ENCODE measurements at regions not wholly inside any gene's neighbourhood (a gene's known extent, or its start where the extent isn't known, plus 50 kb on each side); places are given as distances from the start of the nearest gene placed in this dataset.

DNA sequence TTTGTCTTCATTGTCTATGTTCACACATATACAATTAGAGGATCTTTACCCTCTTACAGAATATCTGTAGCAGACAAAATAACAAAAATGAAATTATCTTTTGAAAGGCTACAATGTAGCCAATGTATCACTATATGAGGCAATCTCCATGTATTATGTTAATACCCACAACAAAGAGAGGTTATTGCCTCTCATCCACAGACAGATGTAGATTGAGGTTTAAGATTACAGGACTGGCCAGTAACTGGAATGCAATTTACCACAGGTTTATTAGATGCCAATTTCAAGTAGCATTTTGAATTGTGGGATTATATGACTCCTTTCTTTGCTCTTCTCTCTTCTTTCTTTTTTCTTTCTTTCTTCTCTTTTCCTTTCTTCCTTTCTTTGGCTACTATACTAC is 242.6 kb downstream of the ANKRD50 start:
- TF ChIP-seq, protein P1, sequence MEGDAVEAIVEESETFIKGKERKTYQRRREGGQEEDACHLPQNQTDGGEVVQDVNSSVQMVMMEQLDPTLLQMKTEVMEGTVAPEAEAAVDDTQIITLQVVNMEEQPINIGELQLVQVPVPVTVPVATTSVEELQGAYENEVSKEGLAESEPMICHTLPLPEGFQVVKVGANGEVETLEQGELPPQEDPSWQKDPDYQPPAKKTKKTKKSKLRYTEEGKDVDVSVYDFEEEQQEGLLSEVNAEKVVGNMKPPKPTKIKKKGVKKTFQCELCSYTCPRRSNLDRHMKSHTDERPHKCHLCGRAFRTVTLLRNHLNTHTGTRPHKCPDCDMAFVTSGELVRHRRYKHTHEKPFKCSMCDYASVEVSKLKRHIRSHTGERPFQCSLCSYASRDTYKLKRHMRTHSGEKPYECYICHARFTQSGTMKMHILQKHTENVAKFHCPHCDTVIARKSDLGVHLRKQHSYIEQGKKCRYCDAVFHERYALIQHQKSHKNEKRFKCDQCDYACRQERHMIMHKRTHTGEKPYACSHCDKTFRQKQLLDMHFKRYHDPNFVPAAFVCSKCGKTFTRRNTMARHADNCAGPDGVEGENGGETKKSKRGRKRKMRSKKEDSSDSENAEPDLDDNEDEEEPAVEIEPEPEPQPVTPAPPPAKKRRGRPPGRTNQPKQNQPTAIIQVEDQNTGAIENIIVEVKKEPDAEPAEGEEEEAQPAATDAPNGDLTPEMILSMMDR (IDR thresholded peaks at IDR 0.05; ENCODE audit: low read length): no peak
- no peak for TF ChIP-seq EZH2 (IDR thresholded peaks at IDR 0.05; ENCODE audit: borderline replicate concordance, low read length)
